Endothelial cell (in vitro differentiated cells): ENCODE measurements at regions not wholly inside any gene's neighbourhood (a gene's known extent, or its start where the extent isn't known, plus 50 kb on each side); places are given as distances from the start of the nearest gene placed in this dataset.

ENCODE experiments used
- DNase-seq: peaks from one replicate; pipeline ENCODE4 v3.0.0; 2021; ENCODE audit warnings: low spot score
- H3K27ac Mint-ChIP-seq: one replicate; pipeline ENCODE4 v1.8.0; 2021; ENCODE audit warnings: mixed read lengths, inconsistent platforms; ENCODE audit not compliant: unreplicated experiment
- H3K27me3 Mint-ChIP-seq: one replicate; pipeline ENCODE4 v1.8.0; 2021; ENCODE audit warnings: mild to moderate bottlenecking, moderate library complexity, mixed read lengths, inconsistent platforms; ENCODE audit not compliant: unreplicated experiment
- H3K36me3 Mint-ChIP-seq: one replicate; pipeline ENCODE4 v1.8.0; 2021; ENCODE audit warnings: mild to moderate bottlenecking, low read depth, mixed read lengths, inconsistent platforms; ENCODE audit not compliant: unreplicated experiment
- H3K4me1 Mint-ChIP-seq: one replicate; pipeline ENCODE4 v1.8.0; 2021; ENCODE audit warnings: mild to moderate bottlenecking, mixed read lengths, inconsistent platforms; ENCODE audit not compliant: unreplicated experiment
- H3K4me3 Mint-ChIP-seq: one replicate; pipeline ENCODE4 v1.8.0; 2021; ENCODE audit warnings: mild to moderate bottlenecking, mixed read lengths, inconsistent platforms; ENCODE audit not compliant: unreplicated experiment
- H3K9me3 Mint-ChIP-seq: one replicate; pipeline ENCODE4 v1.8.0; 2021; ENCODE audit warnings: mixed read lengths, inconsistent platforms; ENCODE audit not compliant: unreplicated experiment
- CTCF ChIP-seq: fragments of 200-600 bp; sonication (generic); IDR thresholded peaks from one replicate; pipeline ENCODE4 v1.5.0; 2021; ENCODE audit warnings: antibody characterized with exemption; ENCODE audit not compliant: unreplicated experiment

GRCh38 chr5:124844371-124844920 is 98.0 kb upstream of the ZNF608 start:
- Mint-ChIP-seq H3K9me3 (no peaks in the 10 kb centered on the region), H3K27ac (no peak overlapping the region), H3K4me3 (no peak overlapping the region), H3K4me1 (no peaks in the 10 kb centered on the region), H3K36me3 (no peaks in the 10 kb centered on the region), H3K27me3 (no peaks in the 10 kb centered on the region)
- TF ChIP-seq CTCF: no peak
- DNase-seq: no peak

GRCh38 chr5:124847907-124848306 is 101.5 kb upstream of the ZNF608 start:
- H3K27ac Mint-ChIP-seq: no peak overlapping the region
- no peak overlapping the region for H3K4me3 Mint-ChIP-seq
- H3K27me3 Mint-ChIP-seq: no peaks in the 10 kb centered on the region
- no peaks in the 10 kb centered on the region for H3K9me3 Mint-ChIP-seq
- no peaks in the 10 kb centered on the region for H3K4me1 Mint-ChIP-seq
- no peak for TF ChIP-seq CTCF
- no peaks in the 10 kb centered on the region for H3K36me3 Mint-ChIP-seq
- DNase-seq: no peak

GRCh38 chr5:124849774-124850173 is 103.3 kb upstream of the ZNF608 start:
- Mint-ChIP-seq H3K4me1 (no peaks in the 10 kb centered on the region), H3K9me3 (no peaks in the 10 kb centered on the region), H3K27me3 (peaks cover 2% of the 10 kb centered on the region), H3K36me3 (no peaks in the 10 kb centered on the region), H3K4me3 (no peak overlapping the region), H3K27ac (no peak overlapping the region)
- no peak for DNase-seq
- no peak for TF ChIP-seq CTCF

- Mint-ChIP-seq H3K4me3 (no peak overlapping the region), H3K27me3 (peaks cover 2% of the 10 kb centered on the region), H3K36me3 (no peaks in the 10 kb centered on the region)
Observed at GRCh38 chr5:124856726-124857125, 110.3 kb upstream of the ZNF608 start.

GRCh38 chr5:124858612-124859011 is 112.2 kb upstream of the ZNF608 start:
- H3K4me1 Mint-ChIP-seq: no peaks in the 10 kb centered on the region
- no peaks in the 10 kb centered on the region for H3K36me3 Mint-ChIP-seq
- no peak for TF ChIP-seq CTCF
- H3K27ac Mint-ChIP-seq: no peak overlapping the region
- H3K4me3 Mint-ChIP-seq: no peak overlapping the region
- no peaks in the 10 kb centered on the region for H3K9me3 Mint-ChIP-seq
- H3K27me3 Mint-ChIP-seq: peaks cover 2% of the 10 kb centered on the region
- DNase-seq: no peak

More at GRCh38 chr5:124856726-124857125, 110.3 kb upstream of the ZNF608 start:
- Mint-ChIP-seq H3K9me3 (no peaks in the 10 kb centered on the region), H3K27ac (no peak overlapping the region), H3K4me1 (no peaks in the 10 kb centered on the region)
- no peak for DNase-seq
- TF ChIP-seq CTCF: no peak
